ENCODE measurements at regions not wholly inside any gene's neighbourhood (a gene's known extent, or its start where the extent isn't known, plus 50 kb on each side); places are given as distances from the start of the nearest gene placed in this dataset.

DNA sequence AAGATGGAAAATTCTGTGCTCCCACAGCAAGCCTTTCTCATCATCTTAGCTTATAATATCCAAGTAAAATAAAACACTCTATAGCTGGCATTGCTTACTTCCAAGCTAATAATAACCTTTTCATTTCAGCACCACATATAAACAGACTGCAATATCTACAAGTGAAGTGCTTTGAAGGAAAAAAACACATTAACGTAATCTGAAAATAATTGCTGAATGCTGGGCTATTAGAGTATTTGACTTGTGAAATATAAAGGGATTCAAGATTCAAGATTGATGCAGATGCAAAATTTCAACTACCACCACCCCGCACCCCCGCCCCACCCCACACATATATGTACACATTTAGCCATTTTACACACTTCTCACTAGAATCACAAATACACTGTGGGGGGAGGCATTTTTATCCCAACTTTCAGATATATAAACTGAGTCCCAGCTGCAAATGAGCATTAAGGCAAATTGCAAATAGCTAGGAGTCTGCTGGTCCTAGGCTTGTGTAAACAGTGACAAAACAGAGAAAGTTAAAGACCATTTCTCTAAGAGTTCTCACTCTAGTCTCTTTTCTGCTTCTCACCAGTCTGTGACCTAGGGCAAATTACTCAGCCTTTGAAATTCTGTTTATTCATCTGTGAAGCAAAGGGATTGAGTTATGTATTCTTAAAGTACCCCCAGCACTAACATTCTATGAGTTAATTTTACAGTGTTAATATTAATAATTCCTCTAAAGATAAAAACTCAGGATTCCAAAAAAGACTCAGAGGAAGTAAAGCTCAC lies 489.4 kb downstream of the PRELID2 start:
- DNase-seq: no peak

DNA sequence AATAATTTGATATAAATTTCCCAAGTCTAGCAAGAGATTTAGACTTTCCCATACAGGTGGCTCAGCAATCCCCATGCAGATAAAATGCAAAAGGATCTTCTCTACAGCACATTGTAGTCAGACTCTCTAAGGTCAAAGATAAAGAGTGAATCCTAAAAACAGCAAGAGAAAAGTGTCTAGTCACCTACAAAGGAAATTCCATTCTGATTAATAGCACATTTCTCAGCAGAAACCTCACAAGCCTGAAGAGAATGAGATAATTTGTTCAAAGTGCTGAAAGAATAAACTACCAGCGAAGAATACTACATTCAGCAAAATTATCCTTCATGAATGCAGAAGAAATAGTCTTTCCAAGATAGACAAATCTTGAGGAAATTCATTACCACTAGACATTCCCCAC lies 493.3 kb downstream of the PRELID2 start:
- no peak for DNase-seq

DNA sequence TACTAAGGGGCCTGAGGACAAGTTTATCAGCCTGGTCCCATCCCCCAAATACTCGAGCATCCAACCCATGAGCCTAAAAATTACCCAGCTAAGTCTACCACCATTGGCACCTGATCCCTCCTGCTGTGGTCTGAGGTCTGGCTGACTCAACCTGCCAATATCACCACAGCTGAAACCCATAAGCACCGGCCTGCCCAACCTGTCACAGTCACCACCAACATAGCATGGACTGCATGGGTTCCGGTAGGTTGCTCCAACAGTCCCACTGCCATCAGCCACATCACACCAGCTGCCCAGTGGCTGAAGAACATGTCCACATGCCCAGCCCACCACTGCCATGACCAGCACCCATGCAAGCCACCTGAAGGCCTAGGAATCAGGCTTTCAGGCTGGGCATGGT lies 495.0 kb downstream of the PRELID2 start:
- DNase-seq: no peak

DNA sequence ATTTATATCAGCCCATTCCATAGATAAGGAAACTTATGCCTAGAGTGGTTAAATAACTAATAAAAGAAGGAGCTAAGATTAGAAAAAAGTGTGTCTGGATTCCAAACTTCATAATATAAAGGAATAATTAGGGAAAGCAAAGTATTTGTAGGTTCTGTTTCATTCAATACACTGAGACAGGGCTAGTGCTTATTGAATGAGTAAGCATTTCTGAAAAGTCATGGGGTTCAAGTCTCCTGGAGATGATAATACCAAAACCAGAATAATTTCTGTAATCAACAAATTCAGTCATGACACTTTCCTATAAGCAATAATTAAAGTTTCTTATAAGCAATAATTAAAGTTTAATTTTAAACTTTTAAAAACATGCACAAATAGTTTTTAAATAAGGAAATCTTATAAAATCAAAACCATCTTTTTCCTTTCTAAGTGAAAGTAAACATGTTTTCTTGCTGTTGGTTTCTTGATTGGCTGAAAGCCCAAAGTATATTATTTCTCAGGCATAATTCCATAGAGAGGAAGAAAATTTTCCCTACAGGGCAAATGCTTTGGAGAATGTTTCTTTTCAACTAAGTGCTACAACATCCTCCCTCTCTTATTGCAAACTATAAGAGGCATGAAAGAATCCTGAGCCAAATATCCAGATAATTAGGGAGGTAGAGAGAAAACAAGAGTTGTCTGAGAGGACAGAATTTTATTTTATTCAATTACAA lies 510.2 kb downstream of the PRELID2 start:
- DNase-seq: no peak

DNA sequence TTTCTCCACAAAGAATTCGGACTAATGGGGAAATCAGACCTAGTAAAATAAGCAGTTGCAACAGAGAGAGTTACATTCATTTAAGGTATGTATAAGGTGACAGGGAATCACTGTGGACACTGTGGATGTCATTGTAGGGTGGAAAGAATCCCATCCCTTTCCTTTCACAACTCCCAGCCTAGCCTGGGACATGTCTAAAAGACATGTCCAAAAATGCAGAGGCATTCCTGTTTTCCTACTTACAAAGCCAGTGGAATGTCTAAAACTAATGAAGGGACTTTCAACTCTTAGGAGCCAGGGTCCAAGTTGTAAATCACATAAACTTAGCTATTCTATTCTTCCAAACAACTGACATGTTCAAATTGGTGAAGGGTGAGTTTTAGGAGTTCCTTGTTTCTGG lies 511.0 kb downstream of the PRELID2 start:
- DNase-seq: no peak

DNA sequence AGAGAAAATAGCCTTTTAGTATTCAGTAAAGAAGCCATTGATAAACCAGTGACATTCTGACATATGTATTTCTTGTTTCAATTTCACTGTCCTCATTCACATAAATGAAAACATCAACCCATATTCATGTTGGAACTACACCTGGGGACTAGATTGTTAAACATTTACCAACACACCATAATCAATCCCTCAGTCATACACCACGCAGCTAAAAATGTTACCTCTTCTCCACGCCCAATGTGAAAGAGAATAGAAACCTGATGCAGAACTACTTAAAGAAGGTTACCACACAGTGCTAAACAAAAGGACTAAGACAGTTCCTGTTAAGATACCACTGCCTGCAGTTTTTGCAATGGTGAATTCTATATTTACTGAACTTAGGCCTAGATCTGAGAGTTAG lies 518.9 kb downstream of the PRELID2 start:
- DNase-seq: no peak

DNA sequence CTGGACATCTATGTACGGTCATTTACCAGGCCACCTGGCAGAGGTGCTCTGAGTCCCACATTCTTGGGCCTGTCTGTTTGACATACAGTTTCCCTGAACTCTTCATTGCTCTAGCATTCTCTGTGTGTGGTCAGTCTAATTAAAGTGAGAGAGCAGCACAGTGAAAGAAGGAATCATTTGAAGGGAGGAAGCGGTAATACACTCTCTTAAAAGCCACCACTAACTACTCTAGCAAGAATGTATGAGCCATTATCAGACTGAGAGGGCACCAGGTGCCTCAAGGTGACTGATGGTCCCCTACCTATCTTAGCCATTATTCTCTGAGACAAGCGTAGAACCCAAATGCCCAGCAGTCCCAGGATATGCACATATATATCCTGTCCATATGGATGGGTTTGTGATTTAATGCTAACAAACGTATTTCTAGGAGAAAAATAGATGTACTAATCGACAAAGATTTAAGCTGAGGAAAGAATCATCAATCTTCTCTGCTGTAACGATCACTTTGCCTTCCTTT lies 527.2 kb downstream of the PRELID2 start:
- no peak for DNase-seq

DNA sequence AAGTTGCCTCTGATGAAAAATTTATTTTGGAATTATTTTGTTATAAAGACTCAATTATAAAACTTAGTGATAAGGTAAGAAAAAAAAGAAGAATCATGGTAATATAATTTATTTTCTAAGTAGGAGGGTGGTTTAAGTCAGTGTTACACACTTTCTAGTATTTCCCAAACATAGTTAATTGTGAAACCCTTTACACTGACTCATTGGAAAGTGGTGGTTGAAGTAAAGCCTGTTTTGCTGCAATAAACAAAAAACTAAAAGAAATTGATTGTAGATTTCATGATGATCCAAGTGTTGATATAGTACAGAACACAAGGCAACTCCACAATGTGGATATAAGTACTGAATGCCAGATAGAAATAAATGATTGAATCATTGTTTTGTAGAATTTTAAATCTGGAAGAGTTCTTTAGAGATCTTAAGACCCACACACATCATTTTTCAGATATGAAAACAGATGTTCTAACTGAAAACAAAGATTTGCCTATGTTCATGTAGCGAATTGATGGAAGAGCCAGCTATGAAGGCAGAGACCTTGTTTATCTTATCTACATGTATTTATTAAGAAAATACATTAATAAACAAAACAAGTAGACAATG lies 539.8 kb downstream of the PRELID2 start:
- DNase-seq: no peak

DNA sequence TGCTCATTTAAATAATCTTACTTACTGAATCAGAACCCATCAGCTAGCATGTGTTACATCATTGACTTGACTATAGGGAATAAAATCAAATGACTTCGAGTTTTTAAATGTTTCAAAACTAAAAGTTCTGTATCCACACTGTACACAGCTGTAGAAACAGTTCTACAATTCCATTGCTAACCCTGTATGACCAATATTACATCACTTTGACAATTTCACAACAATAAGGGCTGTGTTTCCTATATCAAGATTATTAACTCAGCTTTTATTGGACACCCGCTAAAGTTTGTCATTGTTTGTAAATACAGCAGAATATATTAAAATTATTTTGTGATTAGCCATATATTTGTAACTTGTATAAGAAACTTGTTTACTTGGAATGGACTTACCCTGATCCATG lies 540.8 kb downstream of the PRELID2 start:
- no peak for DNase-seq

DNA sequence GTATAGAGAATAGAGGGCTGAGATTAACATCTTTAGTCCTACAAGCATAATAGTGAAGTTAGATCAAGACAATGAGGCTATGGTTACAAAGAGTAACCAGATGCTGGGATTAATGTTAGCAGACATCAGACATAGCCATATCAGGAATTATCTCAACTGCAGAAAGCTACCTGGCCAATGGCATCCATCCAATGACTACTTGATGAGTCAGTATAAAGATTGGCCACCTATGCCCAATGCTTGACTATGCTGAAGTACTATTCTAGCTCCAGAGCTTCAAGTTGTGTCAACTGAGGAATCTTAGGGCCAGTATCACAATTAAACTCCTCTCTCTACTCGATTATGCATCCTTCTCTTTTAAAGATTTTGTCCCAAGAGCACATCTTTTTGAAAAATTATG lies 541.4 kb downstream of the PRELID2 start:
- no peak for DNase-seq

DNA sequence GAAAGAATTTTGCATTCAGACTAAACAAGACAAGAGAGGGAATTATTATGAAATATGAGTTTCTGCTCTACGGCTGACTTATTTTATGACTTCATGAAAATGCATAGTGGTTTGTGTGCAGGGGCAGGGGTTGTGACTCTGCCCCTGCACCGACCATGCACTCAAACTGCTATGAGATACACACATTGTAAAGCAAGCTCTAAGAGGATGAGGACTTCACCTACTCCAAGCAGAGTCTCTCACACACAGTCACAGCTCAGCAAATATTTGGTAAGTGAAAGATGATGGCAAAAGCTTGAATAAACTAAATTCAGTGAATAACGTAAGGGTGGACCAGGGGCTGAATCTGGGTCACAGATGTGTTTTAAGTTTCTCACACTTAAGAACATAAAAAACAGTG lies 542.9 kb downstream of the PRELID2 start:
- DNase-seq: no peak

DNA sequence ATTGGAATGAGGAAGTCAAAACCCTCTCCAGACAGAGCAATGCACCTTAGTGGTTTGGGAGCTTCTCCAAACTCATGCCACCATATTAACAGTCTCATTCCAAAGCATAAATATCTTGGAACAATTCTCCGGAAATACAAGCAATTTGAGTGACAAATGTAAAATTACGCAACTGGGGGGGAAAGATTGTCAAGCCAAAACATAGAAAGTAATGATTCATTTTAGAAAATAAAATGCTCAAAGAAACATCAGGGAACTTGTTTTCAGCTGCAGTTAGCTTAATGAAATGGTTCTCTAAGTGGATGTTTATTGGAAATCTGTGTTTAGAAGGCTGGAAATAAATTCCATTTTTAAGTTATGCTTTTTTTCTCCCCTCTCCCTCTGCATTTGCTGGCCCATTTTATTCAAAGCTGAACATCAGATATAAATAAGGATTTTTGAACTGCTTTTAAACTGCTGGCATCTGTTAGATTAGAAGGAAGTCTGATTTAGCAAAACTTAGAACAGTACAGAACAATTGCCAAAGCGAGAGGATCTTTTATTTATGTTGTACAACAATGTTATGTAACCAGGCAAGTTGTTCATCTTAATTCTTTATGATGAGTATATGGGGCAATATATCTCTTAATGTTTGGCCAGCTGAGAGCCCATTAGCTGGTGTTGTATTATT lies 551.9 kb downstream of the PRELID2 start:
- DNase-seq: no peak

DNA sequence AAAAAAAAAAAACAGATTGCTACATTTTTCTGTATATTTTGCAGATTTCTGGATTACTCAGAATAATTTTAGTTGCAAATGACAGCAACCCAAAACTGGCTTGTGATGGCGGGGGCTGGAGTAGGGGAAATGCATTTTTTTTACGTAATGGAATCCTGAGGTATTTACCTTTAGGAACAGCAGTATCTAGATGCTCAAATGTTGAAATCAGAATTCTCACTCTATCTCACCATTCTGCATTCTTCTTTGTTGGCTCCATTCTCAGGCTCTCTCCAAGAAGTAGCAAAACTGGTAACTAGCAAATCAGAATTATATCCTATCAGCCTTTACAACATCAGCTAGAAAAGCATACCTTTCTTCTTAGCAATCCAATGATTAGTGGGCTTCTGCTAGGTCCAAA lies 554.3 kb downstream of the PRELID2 start:
- no peak for DNase-seq

DNA sequence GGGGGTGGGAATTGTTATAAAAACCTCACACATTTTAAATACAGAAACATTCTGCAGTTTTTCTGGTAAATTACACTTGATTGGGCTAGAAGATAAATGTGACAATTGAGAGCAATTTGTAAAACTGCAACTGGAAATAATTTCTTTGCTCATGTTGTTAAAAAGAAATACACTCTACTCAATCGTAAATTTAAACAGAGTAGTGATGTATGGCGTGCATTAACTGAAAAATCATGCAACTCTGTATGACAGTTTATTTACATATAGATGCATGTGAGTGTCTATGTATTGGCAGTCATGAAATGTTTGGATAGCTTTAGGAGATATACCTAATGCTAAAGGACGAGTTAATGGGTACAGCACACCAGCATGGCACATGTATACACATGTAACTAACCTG lies 554.9 kb downstream of the PRELID2 start:
- no peak for DNase-seq

DNA sequence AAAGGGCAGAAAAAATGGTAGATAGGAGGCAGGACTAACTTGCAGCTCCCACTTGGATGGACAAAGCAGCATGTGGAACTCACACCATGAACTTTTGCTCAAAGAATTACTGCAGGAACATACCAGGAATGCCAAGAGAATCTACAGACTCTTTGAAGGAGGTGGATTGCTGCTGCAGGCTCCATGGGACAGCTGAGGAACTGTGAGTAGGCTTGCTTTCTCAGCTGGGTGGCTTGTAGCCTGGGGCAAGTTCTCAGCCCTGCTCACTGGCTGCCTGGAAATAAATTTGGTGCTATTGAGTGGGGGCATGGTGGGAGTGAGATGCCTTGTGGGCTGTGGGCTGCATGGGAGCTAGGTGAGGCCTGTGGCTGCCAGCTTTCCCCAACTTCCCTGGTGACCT lies 574.5 kb downstream of the PRELID2 start:
- DNase-seq: no peak

DNA sequence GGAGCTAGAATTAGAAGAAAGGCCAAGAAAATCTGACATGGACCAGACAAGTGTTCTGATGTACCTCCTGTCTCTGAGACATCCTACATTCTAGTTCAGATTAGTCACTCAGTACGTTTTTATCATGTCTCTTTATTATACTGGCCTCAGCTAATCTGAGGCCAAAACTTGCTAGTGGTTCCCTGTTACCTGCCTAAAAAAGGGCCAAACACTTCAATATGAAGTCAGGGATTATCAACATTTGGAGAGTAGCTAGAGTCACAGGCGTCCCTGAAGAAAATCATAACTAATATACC lies 587.4 kb downstream of the PRELID2 start:
- no peak for DNase-seq

DNA sequence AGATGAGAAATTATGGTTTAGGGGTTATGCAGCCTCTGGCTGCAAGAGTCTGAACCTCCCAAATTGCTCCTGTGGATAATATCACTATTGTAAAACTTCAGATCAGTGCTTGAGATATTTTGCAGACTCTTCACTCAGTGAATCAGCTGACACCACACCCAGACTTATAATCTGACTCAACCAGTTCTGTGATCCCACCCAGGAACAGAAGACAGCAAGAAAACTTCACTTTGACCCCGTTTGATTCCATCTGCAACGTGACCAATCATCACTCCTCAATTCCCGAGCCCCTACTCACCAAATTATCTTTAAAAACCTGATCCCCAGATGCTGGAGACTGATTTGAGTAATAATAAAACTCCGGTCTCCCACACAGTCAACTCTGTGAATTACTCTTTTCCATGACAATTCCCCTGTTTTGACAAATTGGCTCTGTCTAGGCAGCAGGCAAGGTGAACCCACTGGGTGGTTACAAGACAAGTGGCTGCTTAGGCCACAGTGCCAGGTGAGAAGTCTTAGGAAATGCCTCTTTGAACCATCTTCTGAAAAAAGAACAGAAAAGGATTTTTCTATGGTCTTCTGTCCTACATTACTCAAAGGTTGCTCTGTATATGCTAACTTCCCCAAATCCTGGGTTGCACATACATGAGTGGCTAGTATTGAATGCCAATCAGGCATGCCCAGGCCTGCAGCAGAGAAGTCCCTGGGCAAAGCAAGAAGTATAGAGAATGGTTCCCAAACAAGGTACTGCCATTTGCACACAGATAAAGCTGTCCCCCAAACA lies 588.0 kb downstream of the PRELID2 start:
- no peak for DNase-seq

DNA sequence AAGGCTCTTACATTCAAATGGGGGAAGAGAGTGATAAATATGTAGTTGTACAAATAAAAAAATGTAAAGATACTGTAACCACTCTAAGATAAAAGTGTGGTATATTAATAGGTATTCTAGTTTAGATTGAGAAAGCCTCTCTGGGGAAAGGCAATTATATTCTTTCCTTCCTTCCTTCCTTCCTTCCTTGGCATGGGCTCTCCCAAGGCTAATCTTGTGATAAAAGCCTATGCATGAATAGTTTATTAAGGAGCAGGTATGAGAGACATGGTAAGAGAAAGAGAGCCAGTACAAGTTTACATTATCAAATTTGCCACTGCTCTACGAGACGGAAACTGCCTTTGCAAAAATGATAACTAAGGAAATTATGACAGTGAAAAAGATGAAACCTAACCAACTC lies 588.8 kb downstream of the PRELID2 start:
- DNase-seq: no peak

DNA sequence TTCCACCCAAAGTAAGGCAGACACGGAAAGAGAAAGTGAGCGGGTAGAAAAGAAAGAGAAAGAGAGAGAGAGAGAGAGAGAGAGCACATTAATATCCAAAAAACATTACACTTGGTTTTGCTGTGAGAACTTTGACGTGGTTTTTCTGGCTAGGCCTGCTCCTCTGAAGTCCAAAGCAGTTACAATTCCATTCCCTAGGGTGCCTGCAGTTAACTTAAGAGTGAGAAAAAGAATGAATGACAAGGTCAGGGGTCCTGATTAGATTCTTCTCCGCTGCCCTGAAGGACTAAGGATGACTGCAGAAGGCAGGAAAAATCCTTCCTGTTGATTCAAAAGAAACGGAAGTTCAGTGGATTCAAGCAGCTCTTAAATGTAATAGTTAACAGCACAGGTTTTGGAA lies 589.8 kb downstream of the PRELID2 start:
- no peak for DNase-seq

DNA sequence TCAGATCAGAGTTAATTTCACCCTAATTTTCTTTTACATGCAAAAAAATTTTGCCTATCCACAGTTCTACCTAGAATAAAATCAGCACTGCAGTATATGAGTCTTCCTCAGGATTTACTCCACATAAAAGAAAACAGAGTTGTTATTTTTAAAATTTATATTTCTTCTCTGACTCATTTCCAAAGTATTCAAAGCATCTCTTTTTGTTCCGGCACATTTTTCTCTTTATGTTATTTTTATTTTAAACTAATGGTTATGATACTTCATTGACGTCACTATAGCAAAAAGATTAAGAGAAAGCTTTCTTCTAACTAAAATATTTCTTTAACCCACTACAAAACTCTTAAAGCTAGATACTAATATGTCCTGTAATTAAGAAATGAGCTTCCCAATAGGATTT lies 590.4 kb downstream of the PRELID2 start:
- no peak for DNase-seq

DNA sequence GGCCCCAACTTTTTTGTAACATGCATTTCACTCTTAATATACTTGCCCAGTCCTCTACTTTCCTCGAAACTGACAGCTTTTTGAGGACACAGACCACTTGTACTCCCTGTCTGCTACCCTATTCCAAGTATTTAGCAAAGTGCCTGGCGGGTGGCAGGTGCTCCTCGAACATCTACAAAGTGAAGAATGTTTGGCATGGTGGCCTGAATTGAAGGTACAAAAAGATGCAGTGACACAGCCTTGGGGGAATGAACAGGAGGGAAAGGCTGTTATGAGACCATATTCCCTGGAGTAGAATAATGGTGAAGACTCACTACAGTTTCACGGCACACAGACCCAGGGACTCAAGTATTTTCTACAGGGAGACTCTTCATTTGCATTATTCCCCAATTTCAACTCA lies 590.9 kb downstream of the PRELID2 start:
- DNase-seq: no peak

DNA sequence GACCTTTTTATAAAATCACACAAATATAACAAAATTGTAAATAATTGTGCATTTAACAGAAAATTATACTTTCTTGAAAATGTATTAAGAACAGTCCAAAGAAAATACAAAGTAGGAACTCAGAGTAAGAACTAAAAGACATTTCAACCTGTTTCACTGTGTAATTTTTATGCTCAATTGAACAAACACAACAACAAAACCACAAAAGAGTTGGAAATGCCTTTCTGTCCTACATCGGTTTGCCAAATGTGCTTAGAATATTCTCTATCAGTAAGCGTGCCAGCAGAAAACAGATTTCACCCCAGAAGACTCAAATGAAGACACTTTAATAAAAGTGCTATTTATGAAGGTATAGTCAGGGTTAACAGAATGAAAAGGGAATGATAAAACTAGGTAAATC lies 592.1 kb downstream of the PRELID2 start:
- DNase-seq: no peak

DNA sequence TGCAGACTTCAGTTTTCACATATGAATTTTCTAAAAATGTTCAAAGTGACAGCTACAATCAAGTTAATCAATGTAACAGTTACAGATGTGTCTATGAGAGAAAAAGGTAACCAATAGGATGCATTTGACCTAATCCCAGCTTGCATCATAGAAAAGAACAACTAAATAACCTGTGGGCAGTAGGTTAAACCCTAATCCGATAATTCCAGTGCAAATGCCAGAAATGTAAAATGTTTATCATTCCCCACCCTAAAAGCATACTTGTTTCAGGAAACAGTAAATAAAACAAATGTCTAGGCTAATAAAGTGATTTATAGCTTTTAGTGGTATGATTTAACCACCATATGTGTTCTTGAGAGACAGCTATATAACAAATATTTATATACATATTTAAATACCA lies 592.6 kb downstream of the PRELID2 start:
- DNase-seq: no peak

Data from SHP77 treated with DMSO at 0.1 percent for 48 hours (cell line).